GM12878 (cell line): ENCODE measurements at regions not wholly inside any gene's neighbourhood (a gene's known extent, or its start where the extent isn't known, plus 50 kb on each side); places are given as distances from the start of the nearest gene placed in this dataset.
"Not testable (repeated sequence)": the region's sequence is repeated elsewhere in the genome, so short reads cannot be mapped to it uniquely, and the experiment has no call there.

Source experiments
- ATAC-seq: fragments of 200-7000 bp; cut with Tn5 transposase; 3 replicates; pipeline ENCODE4 v1.9.1; 2020; ENCODE audit warnings: mild to moderate bottlenecking, moderate library complexity
- BruUV-seq: library from RNA; stranded (reverse); fragments of 400-500 nt; replicated peaks from 2 replicates; lab custom pipeline; 2021; lab: Mats Ljungman, UMichigan
- CTCF ChIA-PET: fragments of 300-600 bp; sonication (Branson Sonifier 250); formaldehyde crosslinking; extraction: SDS; loops from one replicate; lab custom pipeline; 2021; ENCODE audit warnings: inconsistent platforms; lab: Yijun Ruan, JAX
- POLR2A ChIA-PET: fragments of 350-600 bp; formaldehyde crosslinking; extraction: SDS; loops from one replicate; lab custom pipeline; 2021; ENCODE audit warnings: inconsistent platforms; lab: Charles Lee
- RAD21 ChIA-PET: fragments of 300-600 bp; sonication (Branson Sonifier 250); formaldehyde crosslinking; loops from one replicate; lab custom pipeline; 2023; ENCODE audit warnings: antibody characterized with exemption; ENCODE audit not compliant: unreplicated experiment; lab: Charles Lee
- SMC1A ChIA-PET: fragments of 300-600 bp; sonication (Branson Sonifier 250); formaldehyde crosslinking; loops from one replicate; lab custom pipeline; 2023; ENCODE audit not compliant: unreplicated experiment, uncharacterized antibody; lab: Charles Lee
- DNase-seq: peaks from one replicate; pipeline ENCODE4 v3.0.0-alpha.2; 2011; ENCODE audit warnings: low read depth, low spot score
- FAIRE-seq: peaks from 3 replicates; lab custom pipeline; 2011; peaks lifted over from hg19 to GRCh38; lab: Jason Lieb, UNC
- H2AFZ ChIP-seq: 2 replicates; pipeline ENCODE4 v1.6.0; 2011; ENCODE audit warnings: low read depth, low read length, control low read depth; ENCODE audit not compliant: control insufficient read depth
- H3K27ac ChIP-seq: 2 replicates; pipeline ENCODE4 v1.5.1; 2011; ENCODE audit warnings: control low read depth; ENCODE audit not compliant: control insufficient read depth, insufficient read depth
- H3K27me3 ChIP-seq, 2 experiments: replicated peaks in 1 of 2; 2 replicates each; pipeline versions ENCODE4 v1.6.0 to v1.6.1; 2011; ENCODE audit warnings: low read length in 1 of 2; ENCODE audit not compliant: control insufficient read depth in 2 of 2, insufficient read depth in 2 of 2
- H3K36me3 ChIP-seq, 2 experiments: 2 replicates each; pipeline ENCODE4 v1.5.1; 2011; ENCODE audit warnings: low read length in 1 of 2; ENCODE audit not compliant: control insufficient read depth in 2 of 2, insufficient read depth in 2 of 2
- H3K4me1 ChIP-seq: 2 replicates; pipeline ENCODE4 v1.6.1; 2011; ENCODE audit warnings: mild to moderate bottlenecking, low read length, moderate library complexity, mixed read lengths; ENCODE audit not compliant: control insufficient read depth, insufficient read depth
- H3K4me2 ChIP-seq: 2 replicates; pipeline ENCODE4 v1.6.0; 2011; ENCODE audit warnings: control low read depth; ENCODE audit not compliant: control insufficient read depth, insufficient read depth
- H3K4me3 ChIP-seq: fragments of 200-600 bp; sonication (generic); 2 replicates; pipeline ENCODE4 v1.5.1; 2016
- H3K79me2 ChIP-seq: 2 replicates; pipeline ENCODE4 v1.6.0; 2011; ENCODE audit warnings: low read length; ENCODE audit not compliant: control insufficient read depth, insufficient read depth
- H3K9ac ChIP-seq: 2 replicates; pipeline ENCODE4 v1.8.0; 2011; ENCODE audit warnings: low read length, control low read depth, mixed read lengths; ENCODE audit not compliant: control insufficient read depth, insufficient read depth
- H3K9me3 ChIP-seq: replicated peaks from 3 replicates; pipeline ENCODE4 v1.5.1; 2011; ENCODE audit warnings: mild to moderate bottlenecking, low read length; ENCODE audit not compliant: control insufficient read depth, insufficient read depth
- H4K20me1 ChIP-seq: 2 replicates; pipeline ENCODE4 v1.6.0; 2011; ENCODE audit not compliant: control insufficient read depth, insufficient read depth
- WGBS: methylation state at CpG from one replicate; pipeline ENCODE4 v1.1.6; 2016; ENCODE audit warnings: low lambda C conversion rate; ENCODE audit not compliant: insufficient replicate concordance, insufficient coverage; ENCODE audit errors: missing lambda C conversion rate; 5-methylcytosine and 5-hydroxymethylcytosine counted together
- in situ Hi-C: fragments of 300-500 bp; cut with MboI; formaldehyde crosslinking; loops from 9 replicates; pipeline ENCODE4 v1.14.3; 2018; ENCODE audit warnings: mixed read lengths
- intact Hi-C: fragments of 100-400 bp; cut with micrococcal nuclease; formaldehyde crosslinking; loops from one replicate; pipeline ENCODE4 v1.14.2; 2022; ENCODE audit not compliant: unreplicated experiment

DNA sequence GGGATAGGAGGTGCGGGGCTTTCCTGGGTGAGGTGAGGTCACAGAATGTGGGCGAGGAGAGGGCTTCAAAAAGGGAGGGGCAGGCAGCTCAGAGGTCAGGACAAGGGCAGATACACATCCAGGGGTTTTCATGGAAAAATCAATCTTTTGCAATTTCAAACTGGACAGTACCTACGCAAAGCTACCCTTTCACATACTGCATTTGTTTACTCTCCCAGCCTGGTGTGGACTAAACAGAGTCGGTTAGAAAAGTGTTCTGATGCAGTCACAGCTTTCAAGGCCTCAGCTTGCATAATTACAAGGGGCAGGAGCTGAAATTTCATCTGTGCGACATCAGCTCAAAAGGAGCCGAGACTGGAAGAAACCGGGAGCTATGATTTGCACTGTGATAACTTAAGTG, 309.9 kb upstream of the SOX1 start:
- ATAC-seq, H4K20me1 ChIP-seq, H3K36me3 ChIP-seq, H3K27me3 ChIP-seq, H2AFZ ChIP-seq, FAIRE-seq, in situ Hi-C loops, H3K9ac ChIP-seq, H3K4me1 ChIP-seq, H3K27ac ChIP-seq, intact Hi-C loops, RAD21 ChIA-PET, BruUV-seq, DNase-seq, POLR2A ChIA-PET, H3K79me2 ChIP-seq, H3K4me3 ChIP-seq, CTCF ChIA-PET, SMC1A ChIA-PET, H3K9me3 ChIP-seq, H3K4me2 ChIP-seq: not testable (repeated sequence)
- 60% methylated on average over 3 of the region's 7 CpGs for WGBS

DNA sequence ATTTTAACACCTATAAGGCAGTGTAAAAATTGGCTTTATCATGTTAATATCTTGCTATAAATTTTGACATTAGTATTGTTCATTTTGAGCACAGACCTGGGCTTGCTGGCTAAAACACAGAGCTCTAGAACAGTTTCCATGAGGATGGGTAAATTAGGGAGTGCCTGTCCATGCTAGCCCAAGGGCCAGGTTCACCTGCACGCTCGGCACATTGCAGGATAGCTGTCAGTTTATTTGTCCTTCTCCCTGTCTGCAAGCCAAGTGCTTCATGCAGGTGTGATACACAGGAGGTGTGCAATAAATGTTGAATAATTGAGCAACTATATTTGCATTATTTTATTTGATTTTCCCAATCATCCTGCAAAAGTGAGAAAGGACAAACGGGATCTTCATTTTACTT, 309.3 kb upstream of the SOX1 start:
- FAIRE-seq, POLR2A ChIA-PET, H3K4me2 ChIP-seq, H3K79me2 ChIP-seq, ATAC-seq, in situ Hi-C loops, H3K27me3 ChIP-seq, H3K4me3 ChIP-seq, SMC1A ChIA-PET, H3K27ac ChIP-seq, CTCF ChIA-PET, H3K4me1 ChIP-seq, intact Hi-C loops, H3K36me3 ChIP-seq, BruUV-seq, RAD21 ChIA-PET, H2AFZ ChIP-seq, H3K9me3 ChIP-seq, H3K9ac ChIP-seq, H4K20me1 ChIP-seq, DNase-seq: not testable (repeated sequence)
- 71% methylated on average over 2 of the region's 3 CpGs for WGBS

DNA sequence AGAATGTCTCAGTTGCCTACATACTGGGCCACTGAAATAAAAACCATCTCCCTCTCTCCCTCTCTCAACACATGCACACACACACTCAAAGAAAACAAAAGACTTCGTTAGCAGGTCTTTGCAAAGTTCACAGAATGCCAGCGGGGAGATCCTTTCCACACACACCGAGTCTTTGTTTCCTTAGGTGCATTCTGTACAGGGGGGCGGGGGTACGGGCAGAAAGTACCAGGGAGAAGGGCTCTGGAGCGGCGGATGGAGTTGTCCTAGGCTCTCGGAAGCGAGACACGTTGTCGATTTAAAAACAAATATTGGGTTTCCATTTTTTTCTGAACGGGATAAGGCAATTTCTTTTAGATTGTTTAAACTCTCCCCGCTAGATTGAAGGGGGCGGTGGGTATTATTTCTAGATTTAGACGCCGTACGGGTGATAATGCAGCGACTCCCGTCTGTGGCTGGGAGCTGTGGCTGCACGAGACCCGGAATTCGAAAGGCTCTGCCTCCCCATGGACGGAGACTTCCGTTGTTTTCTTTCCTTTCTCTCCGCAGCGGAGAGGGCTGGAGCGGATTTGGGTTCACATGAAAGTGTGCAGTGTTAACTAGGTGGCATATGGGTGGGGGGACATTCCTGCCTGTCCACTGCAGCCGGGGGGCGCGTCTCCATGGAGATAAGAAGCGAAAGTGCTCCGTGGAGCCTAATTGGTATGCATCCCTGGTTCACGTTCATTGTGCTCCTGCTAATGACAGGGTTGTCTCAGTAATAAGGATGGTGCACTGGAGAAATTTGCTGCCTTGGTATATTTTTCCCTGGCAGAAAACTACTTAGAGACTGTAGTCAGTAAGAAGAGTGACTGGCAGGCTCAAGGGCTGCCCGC, 303.7 kb upstream of the SOX1 start:
- no CpG with 5 or more reads among the region's 34 CpGs for WGBS

GRCh38 chr13:111764550-111764949, 302.4 kb upstream of the SOX1 start:
- FAIRE-seq, BruUV-seq, H3K27me3 ChIP-seq, H3K4me2 ChIP-seq, H3K4me3 ChIP-seq, POLR2A ChIA-PET, H3K27ac ChIP-seq, H3K36me3 ChIP-seq, SMC1A ChIA-PET, H3K9ac ChIP-seq, H4K20me1 ChIP-seq, intact Hi-C loops, DNase-seq, H3K79me2 ChIP-seq, H3K4me1 ChIP-seq, CTCF ChIA-PET, RAD21 ChIA-PET, in situ Hi-C loops, H3K9me3 ChIP-seq, H2AFZ ChIP-seq, ATAC-seq: not testable (repeated sequence)
- no CpG with 5 or more reads among the region's 15 CpGs for WGBS

More for the DNA sequence above, 303.7 kb upstream of the SOX1 start:
- H3K4me1 ChIP-seq, ATAC-seq, H3K36me3 ChIP-seq, BruUV-seq, CTCF ChIA-PET, H3K27ac ChIP-seq, intact Hi-C loops, H4K20me1 ChIP-seq, H3K79me2 ChIP-seq, H3K9ac ChIP-seq, FAIRE-seq, SMC1A ChIA-PET, DNase-seq, H3K9me3 ChIP-seq, POLR2A ChIA-PET, H3K27me3 ChIP-seq, H3K4me3 ChIP-seq, H3K4me2 ChIP-seq, H2AFZ ChIP-seq, RAD21 ChIA-PET, in situ Hi-C loops: not testable (repeated sequence)
